Duodenal mucosa (tissue), 2 donors: ENCODE measurements at regions not wholly inside any gene's neighbourhood (a gene's known extent, or its start where the extent isn't known, plus 50 kb on each side); places are given as distances from the start of the nearest gene placed in this dataset.
"Not testable (repeated sequence)": the region's sequence is repeated elsewhere in the genome, so short reads cannot be mapped to it uniquely, and the experiment has no call there.

Experiments used
- H3K27ac ChIP-seq: one replicate; pipeline ENCODE4 v1.7.0; 2013; ENCODE audit warnings: low read depth, low read length
- H3K27me3 ChIP-seq, 2 donors: one replicate each; pipeline ENCODE4 v1.7.0; 2013; ENCODE audit warnings: low read length in 2 of 2, control low read depth in 1 of 2; ENCODE audit not compliant: insufficient read depth in 2 of 2, control insufficient read depth in 1 of 2
- H3K36me3 ChIP-seq, 2 donors: one replicate each; pipeline ENCODE4 v1.7.0; 2013; ENCODE audit warnings: low read length in 2 of 2, control low read depth in 1 of 2; ENCODE audit not compliant: insufficient read depth in 2 of 2, control insufficient read depth in 1 of 2
- H3K4me1 ChIP-seq, 2 donors: one replicate each; pipeline ENCODE4 v1.7.0; 2013; ENCODE audit warnings: low read length in 2 of 2, control low read depth in 1 of 2; ENCODE audit not compliant: insufficient read depth in 2 of 2, control insufficient read depth in 1 of 2
- H3K4me3 ChIP-seq, 2 donors: one replicate each; pipeline ENCODE4 v1.7.0; 2013; ENCODE audit warnings: low read length in 2 of 2, low read depth in 1 of 2
- H3K9ac ChIP-seq, 2 donors: one replicate each; pipeline ENCODE4 v1.7.0; 2013; ENCODE audit warnings: low read length in 2 of 2, low read depth in 1 of 2
- H3K9me3 ChIP-seq, 2 donors: one replicate each; pipeline ENCODE4 v1.7.0; 2013; ENCODE audit warnings: low read length in 2 of 2, control low read depth in 1 of 2; ENCODE audit not compliant: control insufficient read depth in 1 of 2

DNA sequence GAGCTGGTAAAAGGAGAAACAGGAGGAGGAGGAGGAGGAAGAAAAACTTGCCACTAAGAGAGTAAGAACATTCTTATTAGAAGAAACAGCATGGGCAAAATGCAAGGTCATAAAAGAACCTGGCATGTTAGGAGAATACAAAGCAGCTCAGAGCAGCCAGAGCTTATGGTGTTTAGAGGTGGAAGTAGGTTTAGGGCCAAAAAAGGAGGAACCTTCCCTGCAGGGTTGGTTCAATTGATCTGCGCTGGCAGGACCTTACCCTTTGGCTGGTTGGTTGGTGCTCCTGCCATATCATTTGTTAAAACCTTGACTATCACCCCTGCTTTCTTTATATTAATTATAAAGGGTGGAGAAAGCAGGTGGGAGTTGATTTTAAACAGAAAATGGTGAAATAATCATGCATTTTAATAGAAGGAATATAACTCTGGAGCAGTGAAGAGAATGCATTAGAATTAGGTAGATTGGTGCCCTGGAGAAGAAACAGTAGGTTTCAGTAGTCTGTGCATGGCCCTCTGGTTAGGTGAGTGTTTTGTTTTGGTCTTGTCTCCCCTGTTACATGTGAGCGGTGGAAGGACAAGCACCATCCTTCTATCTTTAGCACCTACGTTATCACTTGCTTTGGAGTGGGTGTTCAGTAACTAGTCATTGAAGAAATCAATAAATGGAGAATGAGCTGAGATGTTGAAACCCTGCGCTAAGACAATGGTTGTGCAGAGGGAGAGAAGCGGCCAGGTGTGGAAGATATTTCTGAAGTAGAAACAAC lies 110.4 kb upstream of the NGF start:
- Histone ChIP-seq H3K27me3 (no peaks in the 10 kb centered on the region), H3K27ac (no peak overlapping the region), H3K4me1 (no peaks in the 10 kb centered on the region), H3K36me3 (no peaks in the 10 kb centered on the region), H3K4me3 (no peak overlapping the region), H3K9me3 (no peaks in the 10 kb centered on the region), H3K9ac (no peak overlapping the region)

DNA sequence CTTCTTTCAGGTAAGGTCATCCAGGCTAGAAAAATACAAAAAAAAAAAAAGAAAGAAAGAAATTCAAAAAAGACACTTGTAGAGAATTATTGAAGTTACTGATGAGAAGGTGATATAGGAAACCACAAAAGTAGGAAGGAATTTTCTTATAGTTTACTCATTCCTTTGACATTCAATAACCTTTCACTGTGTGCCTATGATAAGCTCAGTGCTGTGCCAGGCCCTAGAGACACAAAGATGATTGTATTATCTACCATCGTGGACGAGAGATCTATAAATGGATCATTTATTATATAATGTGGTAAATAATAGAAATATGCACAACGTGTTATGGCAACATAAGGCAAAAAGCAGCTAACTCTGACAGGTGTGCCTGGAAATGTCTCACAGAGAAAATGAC lies 109.6 kb upstream of the NGF start:
- Histone ChIP-seq H3K27me3 (no peaks in the 10 kb centered on the region), H3K27ac (no peak overlapping the region), H3K9ac (no peak overlapping the region), H3K4me1 (no peaks in the 10 kb centered on the region), H3K36me3 (no peaks in the 10 kb centered on the region), H3K9me3 (no peaks in the 10 kb centered on the region), H3K4me3 (no peak overlapping the region)

DNA sequence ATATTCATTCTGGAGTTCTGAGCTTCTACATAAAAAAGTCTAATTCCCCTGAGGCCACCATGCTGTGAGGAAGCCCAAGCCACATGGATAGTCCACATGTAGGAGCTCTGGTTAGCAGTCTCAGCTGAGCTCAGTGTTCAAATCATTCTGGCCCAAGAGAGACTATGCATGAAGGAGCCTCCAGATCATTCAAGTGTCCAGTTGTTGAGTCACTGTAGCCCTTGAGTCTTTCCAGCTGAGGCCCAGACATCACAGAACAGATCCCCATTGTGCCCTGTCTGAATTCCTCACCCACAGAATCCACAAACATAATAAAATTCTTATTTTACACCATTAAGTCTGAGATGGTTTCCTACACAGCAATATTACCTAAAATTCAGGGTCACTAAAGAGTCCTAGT lies 107.0 kb upstream of the NGF start:
- Histone ChIP-seq H3K4me1 (no peaks in the 10 kb centered on the region), H3K4me3 (no peak overlapping the region), H3K27me3 (no peaks in the 10 kb centered on the region), H3K36me3 (no peaks in the 10 kb centered on the region), H3K9me3 (no peaks in the 10 kb centered on the region), H3K27ac (no peak overlapping the region), H3K9ac (no peak overlapping the region)

DNA sequence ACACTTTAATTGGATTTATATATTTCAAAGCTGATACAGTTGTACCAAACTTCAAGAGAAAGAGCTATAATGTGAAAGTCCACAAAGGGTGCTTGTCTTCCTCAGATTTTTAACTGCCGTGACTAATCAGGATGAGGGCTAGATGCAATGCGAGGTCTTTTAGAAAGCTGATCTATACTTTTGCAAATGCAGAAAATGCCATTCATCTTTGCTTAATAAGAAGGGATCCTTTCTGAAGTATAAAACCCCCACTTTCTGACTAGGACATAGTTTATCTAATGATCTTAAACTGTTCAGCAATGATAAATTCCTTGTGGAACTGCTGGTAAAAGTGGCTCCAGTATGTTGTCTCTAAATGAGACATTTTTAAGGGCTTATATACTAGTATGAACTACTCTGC lies 102.7 kb upstream of the NGF start:
- Histone ChIP-seq H3K4me3 (no peak overlapping the region), H3K9ac (no peak overlapping the region), H3K4me1 (no peaks in the 10 kb centered on the region), H3K27ac (no peak overlapping the region), H3K36me3 (no peaks in the 10 kb centered on the region), H3K9me3 (no peaks in the 10 kb centered on the region), H3K27me3 (no peaks in the 10 kb centered on the region)

DNA sequence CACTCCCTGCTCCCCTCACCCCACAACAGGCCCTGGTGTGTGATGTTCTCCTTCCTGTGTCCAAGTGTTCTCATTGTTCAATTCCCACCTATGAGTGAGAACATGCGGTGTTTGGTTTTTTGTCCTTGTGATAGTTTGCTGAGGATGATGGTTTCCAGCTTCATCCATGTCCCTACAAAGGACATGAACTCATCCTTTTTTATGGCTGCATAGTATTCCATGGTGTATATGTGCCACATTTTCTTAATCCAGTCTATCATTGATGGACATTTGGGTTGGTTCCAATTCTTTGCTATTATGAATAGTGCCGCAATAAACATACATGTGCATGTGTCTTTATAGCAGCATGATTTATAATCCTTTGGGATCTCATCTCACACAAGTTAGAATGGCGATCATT lies 101.5 kb upstream of the NGF start:
- not testable (repeated sequence) for H3K4me3 ChIP-seq, H3K9ac ChIP-seq, H3K27me3 ChIP-seq, H3K9me3 ChIP-seq, H3K4me1 ChIP-seq, H3K27ac ChIP-seq, H3K36me3 ChIP-seq

DNA sequence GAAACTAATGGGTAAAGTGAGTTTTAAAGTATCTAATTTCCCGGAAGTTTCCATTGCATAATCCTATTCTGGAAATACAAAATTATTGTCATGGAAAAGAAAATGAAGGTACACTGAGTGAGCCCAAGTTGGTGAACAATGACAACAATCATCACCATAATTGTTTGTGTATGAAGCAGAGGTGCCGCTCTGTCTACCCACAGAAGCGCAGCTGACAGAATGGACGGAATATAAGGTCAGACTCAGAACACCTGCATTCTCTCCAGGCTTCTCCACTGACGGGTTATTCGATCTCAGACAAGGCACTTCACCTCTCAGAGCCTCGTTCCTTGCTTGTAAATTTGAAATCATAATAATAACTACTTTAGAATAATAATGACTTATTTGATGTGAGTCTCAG lies 99.1 kb upstream of the NGF start:
- Histone ChIP-seq H3K27ac (no peak overlapping the region), H3K27me3 (no peaks in the 10 kb centered on the region), H3K9ac (no peak overlapping the region), H3K4me1 (no peaks in the 10 kb centered on the region), H3K9me3 (no peaks in the 10 kb centered on the region), H3K4me3 (no peak overlapping the region), H3K36me3 (no peaks in the 10 kb centered on the region)

DNA sequence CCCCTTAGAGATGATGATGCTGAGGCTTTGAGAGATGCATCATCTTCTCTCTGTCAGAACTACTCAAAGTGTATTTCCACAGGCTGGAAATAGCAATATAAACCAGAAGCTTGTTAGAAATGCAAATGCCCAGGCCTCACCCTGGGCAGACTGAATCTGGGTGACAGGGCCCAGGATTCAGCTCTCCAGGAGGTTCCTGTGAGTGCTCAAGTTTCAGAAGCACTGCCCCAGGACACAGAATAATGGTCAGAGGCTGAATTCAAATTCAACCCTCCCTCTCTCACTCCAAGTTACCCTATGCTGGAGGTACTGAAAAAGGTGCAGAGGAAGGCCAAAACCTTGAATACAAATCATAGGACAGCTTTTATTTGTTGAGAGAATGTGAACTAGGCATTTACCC lies 98.5 kb upstream of the NGF start:
- H3K4me1 ChIP-seq = no peaks in the 10 kb centered on the region

DNA sequence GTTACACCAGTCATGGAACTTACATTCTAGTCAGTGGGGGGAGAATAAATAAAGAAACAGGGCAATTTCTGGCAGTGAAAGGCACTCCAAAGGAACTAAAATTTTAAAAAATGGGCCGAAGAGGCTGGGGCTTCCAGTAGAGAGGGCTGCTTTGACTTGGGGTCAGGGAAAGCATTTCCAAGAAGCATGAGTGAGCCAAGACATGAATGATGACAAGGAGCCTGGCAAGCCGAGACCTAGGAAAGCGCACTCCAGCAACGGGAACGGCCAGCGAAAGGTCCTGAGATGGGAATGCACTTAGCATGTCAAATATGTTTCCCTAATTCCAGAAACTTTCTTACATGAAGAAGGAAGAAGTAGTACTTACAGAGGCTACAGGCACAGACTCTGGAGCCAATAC lies 95.4 kb upstream of the NGF start:
- Histone ChIP-seq H3K36me3 (no peaks in the 10 kb centered on the region), H3K4me3 (no peak overlapping the region), H3K9ac (no peak overlapping the region), H3K27ac (no peak overlapping the region), H3K27me3 (peaks cover 0 to under 1% of the 10 kb centered on the region in 2 donors), H3K4me1 (no peaks in the 10 kb centered on the region), H3K9me3 (no peaks in the 10 kb centered on the region)

More for the DNA sequence above, 98.5 kb upstream of the NGF start:
- no peak overlapping the region for H3K4me3 ChIP-seq
- H3K27ac ChIP-seq = no peak overlapping the region
- no peaks in the 10 kb centered on the region for H3K27me3 ChIP-seq
- H3K36me3 ChIP-seq = no peaks in the 10 kb centered on the region
- H3K9ac ChIP-seq = no peak overlapping the region
- no peaks in the 10 kb centered on the region for H3K9me3 ChIP-seq

DNA sequence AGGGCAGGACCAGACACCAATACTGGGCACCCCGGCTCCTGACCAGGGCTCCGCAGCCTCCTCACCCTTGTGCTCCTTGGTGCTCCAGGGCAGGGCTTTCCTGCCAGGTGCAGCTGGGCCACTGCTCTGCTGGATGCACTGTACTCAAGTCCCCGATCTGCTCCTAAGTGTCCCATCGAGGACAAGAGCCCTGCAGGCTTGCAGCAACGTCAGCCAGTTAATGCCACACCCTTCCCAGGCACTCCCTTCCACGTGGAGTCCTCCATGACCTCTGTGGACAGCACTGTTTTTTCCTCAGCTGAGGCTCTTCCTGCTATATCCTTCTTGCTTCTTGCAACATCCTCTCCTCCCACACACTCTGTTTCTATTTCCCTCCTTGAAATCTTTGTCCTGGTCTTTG lies 94.0 kb upstream of the NGF start:
- Histone ChIP-seq H3K27me3 (peaks cover 0 to 2% of the 10 kb centered on the region in 2 donors), H3K27ac (no peak overlapping the region), H3K4me3 (no peak overlapping the region), H3K36me3 (no peaks in the 10 kb centered on the region), H3K4me1 (no peaks in the 10 kb centered on the region), H3K9ac (no peak overlapping the region), H3K9me3 (no peaks in the 10 kb centered on the region)

DNA sequence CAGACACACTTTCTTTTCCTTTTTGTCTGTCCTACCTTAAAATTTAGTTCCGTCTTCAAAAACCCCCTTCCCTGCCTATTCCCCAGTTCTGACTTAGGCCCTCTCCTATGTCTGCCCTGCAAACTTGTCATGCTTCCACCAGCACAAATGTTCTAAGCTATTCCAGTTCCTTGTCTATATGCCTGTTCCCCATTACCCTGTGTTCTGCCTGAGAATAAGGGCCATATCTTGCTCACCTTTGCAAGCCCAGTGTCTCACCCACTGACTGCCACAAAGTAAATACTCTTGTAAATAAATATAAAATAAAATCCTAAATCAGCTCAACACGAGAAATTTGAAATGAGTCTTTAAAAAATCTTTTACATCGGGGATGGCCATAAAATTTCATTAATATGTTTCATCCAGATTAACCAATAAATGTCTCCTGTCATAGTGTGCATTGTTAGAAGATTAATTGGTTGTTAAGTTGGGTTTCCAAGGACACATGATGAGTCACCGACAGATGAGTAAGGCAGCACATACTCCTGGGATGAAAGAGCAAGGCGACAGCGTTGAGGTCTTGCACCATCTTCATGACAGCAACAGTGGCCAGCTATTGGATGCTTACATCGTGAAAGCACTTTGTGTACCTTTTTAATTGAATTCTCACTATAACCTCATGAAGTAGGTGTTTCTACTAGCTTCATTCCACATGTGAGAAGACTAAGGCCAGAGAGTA lies 92.6 kb upstream of the NGF start:
- Histone ChIP-seq H3K9me3 (no peaks in the 10 kb centered on the region), H3K27ac (no peak overlapping the region), H3K4me1 (no peaks in the 10 kb centered on the region), H3K36me3 (no peaks in the 10 kb centered on the region), H3K27me3 (peaks cover 0 to 2% of the 10 kb centered on the region in 2 donors), H3K9ac (no peak overlapping the region), H3K4me3 (no peak overlapping the region)
